ENCODE measurements at regions not wholly inside any gene's neighbourhood (a gene's known extent, or its start where the extent isn't known, plus 50 kb on each side); places are given as distances from the start of the nearest gene placed in this dataset.

GRCh38 chr1:38275960-38276359 lies 229.4 kb upstream of the POU3F1 start:
- DNase-seq, result no peak

DNA sequence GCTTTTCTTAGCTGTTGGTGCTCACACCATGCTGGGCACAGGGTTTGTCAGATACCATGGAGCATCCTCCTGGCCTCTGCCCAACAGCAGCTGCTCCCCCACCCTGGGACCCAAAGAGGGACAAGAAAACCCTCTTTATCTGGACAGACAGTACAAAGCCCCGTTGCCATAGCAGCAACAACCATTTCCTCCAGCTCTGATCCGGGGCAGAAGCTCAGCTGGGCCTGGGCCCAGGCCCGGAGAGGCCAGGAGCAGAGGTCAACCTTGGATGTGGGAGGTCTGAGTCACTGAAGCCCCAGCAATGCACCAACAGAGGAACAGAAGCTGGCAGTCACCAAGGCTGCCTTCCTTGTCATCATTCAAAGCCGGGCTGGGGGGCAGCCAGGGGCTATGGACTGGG lies 228.4 kb upstream of the POU3F1 start:
- DNase-seq, result no peak

GRCh38 chr1:38273196-38273804 lies 226.7 kb upstream of the POU3F1 start:
- no peak for DNase-seq

- DNase-seq, result no peak
Measured at GRCh38 chr1:38272515-38272914, 225.9 kb upstream of the POU3F1 start.

DNA sequence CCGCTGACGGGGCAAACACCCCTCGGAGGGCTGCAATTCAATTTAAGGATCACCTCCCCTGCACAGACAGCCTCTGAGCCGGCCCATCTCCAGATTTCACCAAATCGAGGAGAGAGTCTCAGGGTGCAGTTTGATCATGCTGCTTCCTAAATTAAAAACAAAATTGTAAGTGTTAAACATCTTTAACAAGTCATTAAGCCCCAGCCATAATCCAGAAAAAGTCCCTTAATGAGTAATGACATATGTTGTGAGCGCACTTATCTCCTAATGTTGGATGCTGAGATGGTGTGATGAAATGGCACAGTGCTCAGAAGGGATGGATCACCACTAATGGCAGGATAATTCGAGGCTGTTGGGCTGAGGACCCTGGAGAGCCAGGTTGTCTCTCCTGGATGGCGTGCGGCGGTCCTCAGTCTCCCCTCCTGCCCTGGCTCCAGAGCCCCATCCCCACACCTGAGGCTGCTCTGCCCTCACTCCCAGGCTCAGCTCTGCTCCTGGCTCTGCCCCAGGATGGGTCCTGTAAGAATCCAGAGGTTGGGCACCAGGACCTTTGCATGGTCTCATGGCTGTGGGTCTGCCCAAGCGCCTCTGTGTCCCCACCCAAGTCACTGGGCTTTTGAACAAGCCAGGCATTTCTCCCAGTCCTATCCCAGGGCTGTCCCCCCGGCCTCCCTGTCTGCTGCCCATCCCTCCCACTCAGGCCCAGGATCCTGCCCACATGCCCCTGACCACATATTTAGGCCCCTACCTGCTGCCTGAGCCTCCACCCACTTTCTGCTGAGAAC lies 224.4 kb upstream of the POU3F1 start:
- no peak for DNase-seq

GRCh38 chr1:38269923-38270848 lies 223.6 kb upstream of the POU3F1 start:
- DNase-seq, result no peak

GRCh38 chr1:38268226-38268625 lies 221.6 kb upstream of the POU3F1 start:
- DNase-seq, result no peak

GRCh38 chr1:38267037-38268036 lies 220.7 kb upstream of the POU3F1 start:
- DNase-seq, result no peak

DNA sequence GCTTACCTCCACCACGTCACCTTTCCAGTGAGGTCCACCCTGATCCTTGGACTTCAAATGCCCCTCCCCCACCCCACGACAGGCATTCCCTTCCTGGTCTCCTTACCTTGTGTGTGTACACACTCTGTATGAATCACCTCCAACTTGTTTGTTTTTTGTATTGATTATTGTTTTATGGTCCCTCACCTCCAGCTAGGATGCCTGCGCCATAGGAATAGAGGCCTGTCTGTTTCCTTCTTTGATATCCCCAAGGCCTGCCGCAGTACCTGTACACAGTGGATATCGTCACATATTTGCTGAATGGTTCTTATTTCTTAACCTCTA lies 219.6 kb upstream of the POU3F1 start:
- DNase-seq, result no peak

GRCh38 chr1:38265293-38266196 lies 219.0 kb upstream of the POU3F1 start:
- no peak for DNase-seq

- DNase-seq, result no peak
Measured at GRCh38 chr1:38263438-38263837, 216.8 kb upstream of the POU3F1 start.

DNA sequence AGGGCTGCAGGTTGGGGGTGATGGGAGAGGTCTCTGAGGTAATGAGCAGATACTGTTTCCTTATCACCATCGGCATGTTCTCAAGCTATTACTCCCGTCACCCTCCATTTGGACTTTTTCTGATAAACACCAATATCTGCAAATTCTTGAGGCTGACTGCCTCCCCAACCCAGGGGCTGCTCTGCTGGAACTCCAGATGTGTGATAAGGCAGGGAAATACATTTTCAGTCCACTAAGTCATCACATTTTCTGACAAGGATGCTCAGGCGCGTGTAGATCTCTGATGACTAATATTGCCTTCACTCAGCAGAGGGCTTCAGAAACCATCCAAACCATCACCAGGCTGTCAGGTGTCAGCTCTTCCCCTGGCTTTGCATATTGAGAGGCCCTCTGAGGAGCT lies 215.0 kb upstream of the POU3F1 start:
- peak; percentile 52 for DNase-seq

- no peak for DNase-seq
Measured at GRCh38 chr1:38258085-38258627, 211.6 kb upstream of the POU3F1 start.

DNA sequence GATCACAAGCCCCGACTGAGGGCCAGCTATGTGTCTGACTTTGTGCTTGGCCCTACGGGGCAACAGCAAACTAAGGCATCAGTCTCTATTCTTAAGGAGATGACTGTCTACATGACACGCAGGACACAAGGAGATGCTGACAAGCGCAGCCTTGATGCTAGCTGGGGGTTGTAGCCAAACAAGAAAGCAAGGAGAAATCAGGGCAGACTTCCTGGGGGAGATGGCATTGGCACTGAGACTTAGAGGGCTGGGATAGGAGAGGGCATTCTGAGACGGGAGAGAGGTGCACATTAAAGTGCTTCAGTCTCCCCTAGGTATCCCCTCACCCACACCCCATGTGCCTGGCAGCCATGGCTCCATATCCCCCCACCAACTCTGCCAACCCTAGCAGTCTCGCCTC lies 210.8 kb upstream of the POU3F1 start:
- DNase-seq, result no peak

DNA sequence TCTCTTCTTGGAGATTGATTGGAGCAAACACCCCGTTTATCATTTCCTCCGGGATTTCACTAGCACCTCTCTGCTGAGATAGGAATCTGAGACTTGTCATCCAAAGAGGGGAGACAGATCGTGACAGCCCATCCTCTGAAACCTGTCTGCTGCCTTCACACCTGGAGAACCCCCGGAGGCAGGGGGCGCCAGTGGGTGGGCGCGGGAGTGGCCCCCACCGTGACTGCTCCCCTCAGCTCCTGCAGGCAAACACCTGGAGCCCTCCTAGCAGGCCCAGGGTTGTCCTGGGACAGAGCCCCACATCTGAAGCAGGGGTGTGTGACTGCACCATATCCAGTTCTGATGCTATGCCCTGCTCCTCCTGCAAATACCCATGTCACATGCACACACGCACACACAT lies 209.5 kb upstream of the POU3F1 start:
- no peak for DNase-seq

GRCh38 chr1:38253314-38253713 lies 206.7 kb upstream of the POU3F1 start:
- DNase-seq, result no peak

- DNase-seq, result no peak
Measured at GRCh38 chr1:38250356-38250755, 203.8 kb upstream of the POU3F1 start.

- DNase-seq, result no peak
Measured at GRCh38 chr1:38249001-38249400, 202.4 kb upstream of the POU3F1 start.

GRCh38 chr1:38246955-38247952 lies 200.7 kb upstream of the POU3F1 start:
- DNase-seq, result no peak

Data from NCI-H226 (cell line).